Tibial artery (tissue), 4 donors: ENCODE measurements at regions not wholly inside any gene's neighbourhood (a gene's known extent, or its start where the extent isn't known, plus 50 kb on each side); places are given as distances from the start of the nearest gene placed in this dataset.
A peak's percentile ranks its signal among the peaks of the same experiment; 100 is the strongest.
"Not testable (repeated sequence)": the region's sequence is repeated elsewhere in the genome, so short reads cannot be mapped to it uniquely, and the experiment has no call there.

Source experiments
- DNase-seq, 2 donors: peaks; one replicate each; pipeline ENCODE4 v3.0.0-alpha.2; 2019
- H3K27ac ChIP-seq, 2 donors: fragments of 200-600 bp; sonication (generic) in 1 of 2; 1 replicate in 1 of 2; 2 replicates in 1 of 2; pipeline ENCODE4 v1.5.1; 2018 to 2019; ENCODE audit warnings: mild to moderate bottlenecking in 1 of 2
- H3K27me3 ChIP-seq, 2 donors: fragments of 200-600 bp; sonication (generic) in 1 of 2; one replicate each; pipeline versions ENCODE4 v1.5.1 to v1.6.0; 2016 to 2019
- H3K36me3 ChIP-seq, 3 donors: fragments of 200-600 bp; sonication (generic) in 2 of 3; one replicate each; pipeline ENCODE4 v1.5.1; 2016 to 2019; ENCODE audit warnings: mild to moderate bottlenecking in 2 of 3
- H3K4me1 ChIP-seq, 4 donors: fragments of 200-600 bp; sonication (generic) in 2 of 4; 1 replicate in 3 of 4; 2 replicates in 1 of 4; pipeline ENCODE4 v1.5.1; 2016 to 2019
- H3K4me3 ChIP-seq, 2 donors: fragments of 200-600 bp; sonication (generic) in 1 of 2; 1 replicate in 1 of 2; 2 replicates in 1 of 2; pipeline ENCODE4 v1.5.1; 2018 to 2019; ENCODE audit warnings: mild to moderate bottlenecking in 2 of 2
- H3K9me3 ChIP-seq, 3 donors: fragments of 200-600 bp; sonication (generic) in 1 of 3; one replicate each; pipeline ENCODE4 v1.5.1; 2016 to 2019
- CTCF ChIP-seq, 2 experiments: fragments of 200-600 bp in 1 of 2; fragments of 450-650 bp in 1 of 2; IDR thresholded peaks; one replicate each; pipeline ENCODE4 v1.5.1; 2017 to 2019; ENCODE audit warnings: antibody characterized with exemption in 2 of 2, mild to moderate bottlenecking in 1 of 2, moderate library complexity in 1 of 2
- intact Hi-C: fragments of 100-400 bp; cut with DNase I; formaldehyde crosslinking; loops from one replicate; pipeline ENCODE4 v1.15.0; 2023; ENCODE audit warnings: low total_unique reads

GRCh38 chrX:139423186-139423585 is 107.4 kb upstream of the F9 start:
- intact Hi-C loops, result no loop called here

GRCh38 chrX:139398258-139398657 is 132.3 kb upstream of the F9 start:
- H3K36me3 ChIP-seq, H3K27me3 ChIP-seq, intact Hi-C loops, H3K9me3 ChIP-seq, H3K4me1 ChIP-seq, H3K27ac ChIP-seq, H3K4me3 ChIP-seq, DNase-seq: not testable (repeated sequence)

More at GRCh38 chrX:139423186-139423585, 107.4 kb upstream of the F9 start:
- Histone ChIP-seq H3K4me3 (no peak overlapping the region), H3K36me3 (no peaks in the 10 kb centered on the region), H3K27me3 (no peaks in the 10 kb centered on the region), H3K9me3 (no peaks in the 10 kb centered on the region), H3K27ac (no peak overlapping the region), H3K4me1 (no peaks in the 10 kb centered on the region)
- DNase-seq, result peak in 1 of 2 donors; percentile 34
- no peak for TF ChIP-seq CTCF (IDR thresholded peaks at IDR 0.05)

GRCh38 chrX:139388254-139388653 is 142.3 kb upstream of the F9 start:
- DNase-seq, result no peak
- H3K27ac ChIP-seq, result no peak overlapping the region
- H3K36me3 ChIP-seq, result no peaks in the 10 kb centered on the region
- no peak for TF ChIP-seq CTCF (IDR thresholded peaks at IDR 0.05)
- H3K27me3 ChIP-seq, result no peaks in the 10 kb centered on the region
- intact Hi-C loops, result no loop called here
- no peak overlapping the region for H3K4me3 ChIP-seq
- no peaks in the 10 kb centered on the region for H3K4me1 ChIP-seq
- H3K9me3 ChIP-seq, result no peaks in the 10 kb centered on the region

GRCh38 chrX:139382529-139382928 is 148.0 kb upstream of the F9 start:
- DNase-seq, result no peak
- no peak overlapping the region for H3K27ac ChIP-seq
- no peak overlapping the region for H3K4me3 ChIP-seq
- no peaks in the 10 kb centered on the region for H3K27me3 ChIP-seq
- H3K9me3 ChIP-seq, result no peaks in the 10 kb centered on the region
- no peaks in the 10 kb centered on the region for H3K4me1 ChIP-seq
- intact Hi-C loops, result no loop called here
- H3K36me3 ChIP-seq, result no peaks in the 10 kb centered on the region
- no peak for TF ChIP-seq CTCF (IDR thresholded peaks at IDR 0.05)

GRCh38 chrX:139376547-139376946 is 154.0 kb upstream of the F9 start:
- H3K9me3 ChIP-seq, DNase-seq, intact Hi-C loops, H3K27ac ChIP-seq, H3K27me3 ChIP-seq, H3K36me3 ChIP-seq, H3K4me1 ChIP-seq, H3K4me3 ChIP-seq: not testable (repeated sequence)

GRCh38 chrX:139360356-139360755 is 170.2 kb upstream of the F9 start:
- H3K9me3 ChIP-seq, result no peaks in the 10 kb centered on the region
- no peaks in the 10 kb centered on the region for H3K27me3 ChIP-seq
- no peak overlapping the region for H3K27ac ChIP-seq
- intact Hi-C loops, result no loop called here
- DNase-seq, result no peak
- TF ChIP-seq CTCF (IDR thresholded peaks at IDR 0.05), result no peak
- H3K4me1 ChIP-seq, result no peaks in the 10 kb centered on the region
- H3K36me3 ChIP-seq, result no peaks in the 10 kb centered on the region
- H3K4me3 ChIP-seq, result no peak overlapping the region

- H3K27ac ChIP-seq, H3K9me3 ChIP-seq, intact Hi-C loops, H3K4me1 ChIP-seq, H3K36me3 ChIP-seq, DNase-seq, H3K27me3 ChIP-seq, H3K4me3 ChIP-seq: not testable (repeated sequence)
These were observed 187.9 kb upstream of the F9 start for GRCh38 chrX:139342594-139342991.

- H3K4me3 ChIP-seq, H3K36me3 ChIP-seq, intact Hi-C loops, H3K4me1 ChIP-seq, H3K27ac ChIP-seq, H3K27me3 ChIP-seq, H3K9me3 ChIP-seq, DNase-seq: not testable (repeated sequence)
These were observed 188.5 kb upstream of the F9 start for GRCh38 chrX:139341855-139342593.
